ENCODE measurements at regions not wholly inside any gene's neighbourhood (a gene's known extent, or its start where the extent isn't known, plus 50 kb on each side); places are given as distances from the start of the nearest gene placed in this dataset.

- no peak for DNase-seq (ENCODE audit: low spot score)
These were observed 100.3 kb upstream of the FAR2 start for GRCh38 chr12:29048787-29049186.

DNA sequence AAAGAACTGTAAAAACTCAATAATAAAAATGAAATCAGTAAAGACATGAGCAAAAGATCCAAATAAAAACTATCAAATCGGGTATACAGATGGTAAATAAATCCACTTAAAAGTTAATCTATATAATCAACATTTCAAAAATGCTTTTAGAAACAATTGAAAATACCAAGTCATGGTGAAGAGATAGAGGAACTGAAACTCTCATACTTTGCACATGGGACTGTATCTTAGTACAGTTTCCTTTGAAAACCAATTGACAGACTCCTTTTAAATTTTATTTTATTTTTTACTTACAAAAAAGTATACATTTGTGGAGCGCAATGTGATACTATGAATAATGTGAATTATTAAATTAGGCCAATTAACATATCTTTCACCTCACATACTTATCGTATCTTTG lies 98.6 kb upstream of the FAR2 start:
- no peak for DNase-seq (ENCODE audit: low spot score)

DNA sequence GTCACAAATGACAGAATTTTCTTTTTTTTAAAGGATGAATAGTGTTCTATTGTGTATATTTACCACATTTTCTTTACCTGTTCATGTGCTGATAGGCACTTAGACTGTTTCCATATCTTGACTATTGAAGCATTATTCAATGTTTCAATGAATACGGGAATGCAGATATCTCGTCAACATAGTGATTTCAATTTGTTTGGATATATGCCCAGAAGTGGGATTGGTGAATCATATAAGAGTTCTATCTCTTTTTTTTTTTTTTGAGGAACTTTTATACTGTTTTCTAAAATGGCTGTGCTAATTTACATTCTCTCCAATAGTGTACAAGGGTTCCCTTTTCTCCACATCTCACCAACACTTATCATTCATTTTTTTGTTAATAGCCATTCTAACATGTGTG lies 97.9 kb upstream of the FAR2 start:
- no peak for DNase-seq (ENCODE audit: low spot score)

DNA sequence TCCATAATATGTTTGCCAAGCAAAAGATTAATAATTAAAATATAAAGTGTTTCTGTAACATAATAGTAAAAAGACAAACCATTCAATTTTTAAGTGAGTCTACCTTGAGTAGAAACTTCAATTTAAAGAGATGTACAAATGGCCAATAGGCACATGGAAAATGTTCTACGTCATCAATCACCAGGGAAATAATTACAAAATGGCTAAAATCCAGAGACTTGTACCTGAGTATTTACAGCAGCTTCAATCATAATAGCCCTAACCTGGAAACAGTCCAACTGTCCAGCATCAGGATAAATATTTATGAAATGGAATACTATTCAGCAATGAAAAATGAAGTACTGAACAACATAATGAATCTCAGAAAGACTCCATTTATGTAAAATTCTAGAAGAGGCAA lies 95.5 kb upstream of the FAR2 start:
- DNase-seq (ENCODE audit: low spot score), result no peak

DNA sequence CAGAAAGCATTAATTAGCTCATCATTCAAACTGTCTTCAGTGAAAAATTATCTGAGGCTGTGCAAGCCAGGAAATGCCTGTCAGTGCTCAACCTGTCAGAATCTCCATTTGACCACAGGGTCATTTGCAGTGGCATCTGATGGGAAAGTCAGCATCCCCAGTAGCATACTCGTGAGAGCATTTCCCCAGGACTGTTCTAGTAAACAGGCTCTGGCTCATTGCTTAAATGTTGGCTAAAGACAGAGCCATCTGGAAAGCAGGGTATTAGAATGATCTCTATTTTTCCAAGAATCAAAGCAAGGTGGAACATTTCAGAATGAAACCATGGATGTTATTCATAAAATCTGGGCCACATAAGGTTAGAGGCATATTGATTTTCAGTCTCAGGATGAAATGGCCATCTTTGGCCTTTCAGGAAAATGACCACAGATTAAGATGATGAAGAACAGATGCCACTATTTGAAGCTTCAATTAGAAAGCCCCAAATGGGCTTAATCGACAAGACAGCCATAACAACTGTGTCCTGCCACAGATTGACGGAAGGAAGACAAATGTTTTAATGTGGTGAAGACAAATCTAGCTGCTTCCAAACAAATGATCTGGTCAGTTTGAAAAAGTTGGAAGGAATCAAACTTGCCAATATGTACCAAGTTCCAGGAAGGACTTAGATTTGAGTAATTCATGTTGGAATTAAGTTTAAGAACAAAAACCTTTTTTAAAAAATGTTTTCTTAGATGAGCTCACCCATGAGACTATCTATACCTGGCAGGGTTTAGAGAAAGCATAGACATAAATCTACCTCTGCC lies 94.0 kb upstream of the FAR2 start:
- DNase-seq (ENCODE audit: low spot score), result no peak

DNA sequence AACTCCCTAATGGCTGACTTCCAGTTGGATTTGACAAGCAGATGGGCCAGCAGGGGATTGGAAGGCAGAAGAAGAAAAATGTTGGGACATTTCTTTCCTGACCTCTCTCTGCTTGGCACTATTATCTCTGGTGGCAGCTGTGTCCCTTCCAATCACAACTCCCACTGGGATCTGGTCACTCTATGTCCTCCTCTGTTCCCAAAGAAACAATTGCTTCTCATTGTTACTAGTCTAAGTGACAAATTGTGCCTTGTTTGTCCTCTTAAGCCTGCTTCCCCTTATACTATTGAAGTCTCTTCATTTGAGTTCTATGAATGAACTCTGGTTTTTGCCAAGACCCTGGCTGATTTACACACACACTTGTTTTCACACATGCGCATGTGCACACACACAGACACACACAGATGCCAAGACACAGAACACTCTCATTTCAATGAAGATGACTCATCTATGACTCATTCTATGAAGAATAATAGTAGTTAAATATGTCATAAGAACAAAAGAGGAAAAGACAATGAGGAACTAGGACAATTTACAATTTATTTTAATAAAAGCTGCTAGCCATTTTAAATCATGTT lies 83.0 kb upstream of the FAR2 start:
- DNase-seq (ENCODE audit: low spot score), result no peak

DNA sequence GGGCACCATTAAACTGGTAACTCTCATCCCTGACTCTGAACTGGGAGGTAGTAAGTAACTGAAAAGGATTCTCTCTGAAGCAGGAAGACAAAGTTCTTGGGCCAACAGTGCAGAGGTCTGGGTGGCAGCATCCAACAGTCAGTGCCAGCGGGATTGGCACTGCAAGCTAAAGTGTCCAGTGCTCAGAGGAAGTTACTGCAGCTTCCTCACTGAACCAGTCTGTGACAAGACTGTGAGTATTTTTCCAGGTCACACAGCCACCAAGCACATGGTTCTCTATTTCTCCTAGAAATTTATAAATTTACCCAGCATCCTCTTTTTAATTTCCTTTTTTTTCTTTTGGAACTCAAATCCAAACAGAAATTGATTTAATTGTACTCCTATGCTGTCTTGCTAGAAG lies 81.6 kb upstream of the FAR2 start:
- no peak for DNase-seq (ENCODE audit: low spot score)

GRCh38 chr12:29070309-29070708 lies 78.8 kb upstream of the FAR2 start:
- no peak for DNase-seq (ENCODE audit: low spot score)

DNA sequence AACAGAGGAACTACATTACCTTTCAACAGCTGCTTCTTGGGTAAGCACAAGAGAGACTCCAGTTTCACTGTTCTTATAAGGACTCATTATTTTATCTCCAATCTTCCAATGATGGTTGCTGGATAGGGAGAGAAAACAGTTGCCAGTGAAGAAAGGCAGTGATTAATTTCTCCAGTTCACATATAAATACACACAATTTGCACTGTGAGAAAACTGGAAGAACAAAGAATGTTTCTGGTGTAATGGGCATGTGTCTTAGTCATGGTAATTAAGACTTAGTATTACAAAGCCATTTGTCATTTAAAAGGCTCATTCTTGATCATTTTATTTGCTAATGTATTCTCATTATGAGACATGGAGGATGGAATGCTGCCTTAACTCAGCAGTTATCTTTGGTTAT lies 78.0 kb upstream of the FAR2 start:
- no peak for DNase-seq (ENCODE audit: low spot score)

DNA sequence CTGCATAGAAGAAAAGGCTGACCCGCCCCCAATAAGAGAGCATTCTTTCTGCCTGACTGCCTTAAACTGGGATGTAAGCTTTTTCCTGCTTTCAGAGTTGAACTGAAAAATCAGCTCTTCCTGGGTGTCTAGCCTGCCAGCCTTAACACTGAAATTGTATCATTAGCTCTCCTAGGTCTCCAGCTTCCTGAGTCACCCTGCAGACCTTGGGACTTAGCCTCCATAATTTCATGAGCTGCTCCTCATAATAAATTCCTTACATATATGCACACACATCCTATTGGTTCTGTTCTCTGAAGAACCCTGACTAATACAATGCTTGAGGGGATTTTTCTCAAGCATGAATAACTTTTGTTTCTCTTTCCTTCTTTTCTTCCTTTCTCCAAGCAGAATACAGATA lies 76.4 kb upstream of the FAR2 start:
- no peak for DNase-seq (ENCODE audit: low spot score)

- DNase-seq (ENCODE audit: low spot score), result no peak
These were observed 75.3 kb upstream of the FAR2 start for GRCh38 chr12:29073631-29074239.

DNA sequence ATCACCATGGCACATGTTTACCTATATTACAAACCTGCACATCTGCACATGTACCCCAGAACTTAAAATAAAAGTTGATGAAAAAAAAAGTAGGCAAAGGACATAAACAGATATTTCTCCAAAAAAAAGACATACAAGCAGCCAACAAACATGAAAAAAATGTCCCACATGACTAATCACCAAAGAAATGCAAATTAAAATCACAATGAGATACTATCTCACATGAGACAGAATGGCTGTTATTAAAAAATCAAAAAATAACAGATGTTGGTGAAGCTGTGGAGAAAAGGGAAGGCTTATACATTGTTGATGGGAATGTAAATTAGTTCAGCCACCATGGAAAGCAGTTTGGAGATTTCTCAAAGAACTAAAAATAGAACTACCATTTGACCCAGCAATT lies 68.0 kb upstream of the FAR2 start:
- no peak for DNase-seq (ENCODE audit: low spot score)

- no peak for DNase-seq (ENCODE audit: low spot score)
These were observed 66.6 kb upstream of the FAR2 start for GRCh38 chr12:29082522-29082921.

DNA sequence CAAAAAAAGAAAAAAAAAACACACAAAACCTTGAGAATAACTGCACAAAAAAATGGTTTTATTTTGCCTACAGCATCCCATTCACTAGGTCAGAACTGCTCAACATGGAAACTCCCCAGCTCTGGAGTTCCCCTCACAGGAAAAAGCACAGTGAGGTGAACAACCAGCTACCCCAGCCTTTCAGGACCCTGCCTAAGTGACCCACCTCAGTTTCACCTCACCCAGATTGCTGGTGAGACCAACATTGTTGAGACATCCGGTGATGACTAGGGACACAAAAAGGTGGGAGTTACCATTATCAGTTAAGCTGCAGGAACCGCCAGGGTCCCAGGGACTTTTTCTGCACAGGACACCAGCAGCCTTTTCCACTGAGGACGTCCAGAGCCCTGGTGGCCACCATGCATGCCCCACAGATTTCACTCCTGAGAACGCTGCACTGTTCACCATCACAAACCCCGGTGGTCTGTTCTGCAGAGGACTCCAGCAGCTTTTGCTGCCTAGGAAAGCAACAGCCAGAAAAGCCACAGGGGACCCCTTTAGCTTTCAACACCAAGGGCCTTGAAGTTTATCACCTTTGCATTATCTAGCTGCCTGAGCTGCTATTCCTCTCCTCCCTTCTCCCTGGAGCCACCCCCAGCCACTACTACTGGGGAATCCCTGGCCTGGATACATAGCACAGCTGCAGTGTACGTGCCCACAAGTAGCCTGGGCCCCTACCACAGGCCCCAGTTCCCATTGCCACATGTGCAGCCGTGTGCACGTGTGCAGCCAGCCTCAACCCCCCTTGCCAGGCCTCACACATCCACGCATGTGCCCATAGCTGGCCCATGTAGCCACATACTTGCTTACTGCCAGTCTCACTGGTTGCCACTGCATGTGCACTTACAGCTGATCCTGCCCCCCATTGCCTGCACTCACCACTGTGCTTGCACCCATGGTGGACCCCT lies 62.5 kb upstream of the FAR2 start:
- no peak for DNase-seq (ENCODE audit: low spot score)

DNA sequence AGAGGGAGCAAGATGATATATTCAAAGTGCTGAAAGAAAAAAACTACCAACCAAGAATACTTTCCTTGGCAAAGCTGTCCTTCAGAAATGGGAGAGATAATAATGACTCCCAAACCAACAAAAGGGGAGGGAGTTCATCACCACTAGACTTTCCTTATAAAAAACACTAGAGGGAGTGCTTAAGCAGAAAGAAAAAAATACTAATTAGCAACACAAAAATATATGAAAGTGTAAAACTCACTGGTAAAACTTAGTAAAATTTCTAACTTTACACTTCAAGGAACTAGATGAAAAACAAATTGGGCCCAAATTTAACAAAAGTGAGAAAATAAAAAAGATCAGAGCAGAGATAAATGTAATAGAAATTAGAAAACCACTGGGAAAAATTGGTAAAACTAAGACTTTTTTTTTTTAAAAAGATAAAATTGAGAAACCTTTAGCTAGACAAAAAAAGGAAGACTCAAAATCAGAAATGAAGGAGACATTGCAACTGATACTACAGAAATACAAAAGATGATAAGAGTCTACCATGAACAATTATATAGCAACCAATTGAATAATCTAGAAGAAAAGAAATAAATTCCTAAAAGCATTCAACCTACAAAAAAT lies 60.4 kb upstream of the FAR2 start:
- DNase-seq (ENCODE audit: low spot score), result no peak

Measured in HuH-7.5 (cell line).